Esophagus squamous epithelium (tissue), 4 donors: ENCODE measurements at regions not wholly inside any gene's neighbourhood (a gene's known extent, or its start where the extent isn't known, plus 50 kb on each side); places are given as distances from the start of the nearest gene placed in this dataset.

Source experiments
- CTCF ChIP-seq, 6 experiments: fragments of 450-650 bp in 4 of 6; fragments of 200-600 bp in 2 of 6; sonication (generic) in 2 of 6; IDR thresholded peaks; one replicate each; pipeline ENCODE4 v1.5.1; 2016 to 2019; ENCODE audit warnings: antibody characterized with exemption in 6 of 6, mild to moderate bottlenecking in 4 of 6, moderate library complexity in 4 of 6
- POLR2A ChIP-seq, 4 donors: fragments of 450-650 bp; IDR thresholded peaks; one replicate each; pipeline ENCODE4 v1.6.1; 2017; ENCODE audit warnings: antibody characterized with exemption in 4 of 4, mild to moderate bottlenecking in 4 of 4, moderate library complexity in 3 of 4

GRCh38 chr6:67190733-67191132 is 1444.3 kb upstream of the ADGRB3 start:
- TF ChIP-seq CTCF (IDR thresholded peaks at IDR 0.05) = no peak
- TF ChIP-seq POLR2A (IDR thresholded peaks at IDR 0.05) = no peak
